ENCODE measurements at regions not wholly inside any gene's neighbourhood (a gene's known extent, or its start where the extent isn't known, plus 50 kb on each side); places are given as distances from the start of the nearest gene placed in this dataset.

DNA sequence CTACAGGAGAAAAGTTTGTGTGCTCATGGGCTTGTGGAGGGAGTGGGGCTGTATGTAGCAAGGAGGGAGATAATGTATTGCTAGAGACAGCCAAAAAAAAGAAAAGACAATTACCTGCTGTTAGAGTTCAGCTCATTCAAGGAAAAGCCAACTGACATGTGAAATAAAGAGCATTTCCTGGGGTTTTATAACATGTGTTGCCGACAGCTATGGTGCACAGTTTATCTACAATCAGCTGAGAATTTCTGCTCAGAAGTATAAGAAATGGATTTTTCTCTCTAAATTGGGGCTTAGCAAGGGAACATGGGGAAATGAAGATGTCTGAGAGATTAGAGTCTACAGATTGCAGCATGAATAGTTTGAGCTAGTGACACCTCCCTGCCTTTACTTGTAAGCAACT, 674.1 kb downstream of the SUCLG1 start:
- no peak for DNase-seq (ENCODE audit: low spot score)
- no peak for ATAC-seq

DNA sequence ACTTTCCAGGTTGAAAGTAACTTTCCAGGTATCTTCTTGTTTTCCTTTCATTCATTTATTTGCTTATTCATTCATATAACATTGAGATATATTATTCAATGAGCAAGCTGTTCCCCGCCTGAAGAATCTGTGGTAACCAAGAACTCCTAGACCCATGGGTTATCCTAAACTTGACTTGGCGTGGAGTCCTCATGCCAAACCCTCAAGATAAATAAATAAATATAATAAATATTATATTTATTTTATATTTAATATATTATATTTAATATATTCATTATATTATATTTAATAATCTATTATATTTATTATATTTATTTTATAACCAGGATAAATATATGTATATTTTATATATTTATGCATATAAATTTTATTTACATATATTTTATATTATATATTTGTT, 674.8 kb downstream of the SUCLG1 start:
- intact Hi-C loops (cut with DNase I) = no loop called here
- DNase-seq (ENCODE audit: low spot score) (no peak), ATAC-seq (no peak)

More for the DNA sequence above, 674.1 kb downstream of the SUCLG1 start:
- intact Hi-C loops (cut with DNase I) = no loop called here

DNA sequence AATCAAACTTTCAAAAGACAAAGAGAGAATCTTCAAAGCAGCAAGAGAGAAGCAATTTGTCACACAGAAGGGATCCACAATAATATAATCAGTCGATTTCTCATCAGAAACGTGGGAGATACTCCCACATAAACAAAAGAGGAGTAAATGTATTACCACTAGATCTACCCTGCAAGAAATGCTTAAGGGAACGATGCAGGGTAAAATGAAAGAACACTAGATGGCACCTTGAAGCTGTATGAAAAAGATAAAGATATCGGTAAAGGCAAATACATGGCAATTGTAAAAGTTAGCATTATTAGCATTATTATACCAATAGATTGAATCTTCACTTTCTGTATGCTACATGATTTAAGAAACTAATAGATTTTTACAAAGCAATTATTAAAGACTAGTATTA, 677.0 kb downstream of the SUCLG1 start:
- no peak for ATAC-seq
- intact Hi-C loops (cut with DNase I) = no loop called here
- no peak for DNase-seq (ENCODE audit: low spot score)

DNA sequence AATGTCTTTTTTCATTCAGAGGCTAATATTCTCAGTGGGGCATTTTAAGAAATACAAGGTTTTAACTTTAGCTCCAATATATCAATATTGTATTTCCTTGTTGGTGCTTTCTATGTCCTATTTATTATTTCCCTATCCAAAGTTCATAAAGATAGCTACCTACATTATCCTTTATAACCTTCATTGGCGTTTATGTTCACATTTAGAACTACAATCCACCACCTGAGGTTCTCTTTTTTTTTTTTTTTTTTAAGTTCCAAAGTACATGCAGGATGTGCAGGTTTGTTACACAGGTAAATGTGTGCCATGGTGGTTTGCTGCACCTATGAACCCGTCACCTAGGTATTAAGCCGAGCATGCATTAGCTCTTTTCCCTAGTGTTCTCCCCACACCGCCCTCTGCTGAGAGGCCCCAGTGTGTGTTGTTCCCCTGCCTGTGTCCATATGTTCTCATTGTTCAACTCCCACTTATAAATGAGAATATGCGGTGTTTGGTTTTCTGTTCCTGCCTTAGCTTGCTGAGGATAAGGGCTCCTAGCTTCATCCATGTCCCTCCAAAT, 694.6 kb downstream of the SUCLG1 start:
- no peak for ATAC-seq
- DNase-seq (ENCODE audit: low spot score) = no peak
- intact Hi-C loops (cut with DNase I) = no loop called here

DNA sequence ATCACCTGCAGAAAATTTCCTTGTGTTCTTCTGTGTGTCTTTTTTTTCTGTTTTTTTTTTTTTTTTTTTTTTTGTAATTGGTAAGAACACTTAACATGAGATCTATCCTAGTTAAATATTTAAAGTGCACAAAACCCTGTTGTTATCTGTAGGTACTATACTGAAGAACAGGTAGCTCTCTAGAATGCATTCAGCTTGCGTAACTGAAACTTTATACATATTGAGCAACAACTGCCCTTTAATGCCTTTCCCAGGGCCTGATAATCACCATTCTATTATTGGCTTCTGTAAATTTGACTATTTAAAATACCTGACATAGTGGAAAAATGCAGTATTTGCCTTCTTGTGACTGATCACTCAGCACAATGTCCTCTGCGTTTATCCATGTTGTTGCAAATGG, 701.8 kb downstream of the SUCLG1 start:
- ATAC-seq (no peak), DNase-seq (ENCODE audit: low spot score) (no peak)
- intact Hi-C loops (cut with DNase I) = no loop called here

DNA sequence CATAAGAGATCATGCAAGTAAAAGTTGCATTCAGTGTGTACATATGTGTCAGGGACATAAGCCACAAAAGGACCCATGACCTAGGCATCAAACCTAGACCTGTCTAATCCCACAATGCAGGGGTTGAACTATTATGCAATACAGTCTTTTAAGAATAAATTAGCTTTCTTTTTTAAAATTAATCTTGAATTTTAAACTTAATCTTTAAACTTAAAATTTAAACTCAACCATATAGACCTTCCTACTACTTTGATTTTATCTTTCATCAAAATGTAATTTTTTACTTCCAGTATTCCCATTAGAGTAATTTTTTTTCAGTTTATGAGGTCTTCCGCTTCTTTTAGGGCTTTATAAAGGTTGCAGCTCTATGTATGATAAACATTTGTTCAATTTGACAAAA, 702.9 kb downstream of the SUCLG1 start:
- ATAC-seq = no peak
- DNase-seq (ENCODE audit: low spot score) = no peak
- intact Hi-C loops (cut with DNase I) = no loop called here

DNA sequence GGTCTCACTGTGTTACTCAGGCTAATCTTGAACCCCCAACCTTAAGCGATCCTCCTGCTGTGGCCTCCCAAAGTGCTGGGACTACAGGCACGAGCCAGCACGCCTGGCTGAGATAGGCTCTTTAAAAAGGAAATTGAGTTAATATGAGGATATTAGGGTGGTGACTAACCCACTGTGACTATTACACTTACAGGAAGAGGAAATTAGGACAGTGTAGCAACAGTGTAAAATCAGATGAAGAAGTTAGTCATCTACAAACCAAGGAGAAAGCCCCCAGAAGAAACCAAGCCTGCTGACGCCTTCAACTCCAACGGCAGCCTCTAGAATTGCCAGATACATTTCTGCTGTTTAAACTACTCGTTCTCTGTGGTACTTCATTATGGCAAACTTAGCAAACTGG, 711.9 kb downstream of the SUCLG1 start:
- DNase-seq (ENCODE audit: low spot score) (no peak), ATAC-seq (no peak)
- intact Hi-C loops (cut with DNase I) = no loop called here

DNA sequence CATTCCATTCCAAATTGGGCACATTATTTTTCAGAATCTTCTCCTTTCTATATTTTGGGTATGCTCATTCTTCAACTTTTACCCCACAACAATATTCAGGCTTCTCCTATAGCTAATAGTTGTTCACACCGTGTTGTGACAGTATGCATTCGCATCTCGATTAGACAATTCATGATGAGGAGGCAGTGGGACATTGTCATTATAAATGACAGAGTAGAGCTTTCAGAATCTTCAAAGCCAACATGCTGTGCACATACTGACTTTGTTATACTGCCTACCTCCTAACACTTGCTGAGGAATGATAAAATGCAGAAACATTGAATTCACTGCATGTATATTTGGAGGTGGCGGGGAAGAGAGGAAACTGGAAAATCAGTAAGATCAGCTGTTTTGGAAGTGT, 714.2 kb downstream of the SUCLG1 start:
- ATAC-seq (no peak), DNase-seq (ENCODE audit: low spot score) (no peak)
- intact Hi-C loops (cut with DNase I) = no loop called here

DNA sequence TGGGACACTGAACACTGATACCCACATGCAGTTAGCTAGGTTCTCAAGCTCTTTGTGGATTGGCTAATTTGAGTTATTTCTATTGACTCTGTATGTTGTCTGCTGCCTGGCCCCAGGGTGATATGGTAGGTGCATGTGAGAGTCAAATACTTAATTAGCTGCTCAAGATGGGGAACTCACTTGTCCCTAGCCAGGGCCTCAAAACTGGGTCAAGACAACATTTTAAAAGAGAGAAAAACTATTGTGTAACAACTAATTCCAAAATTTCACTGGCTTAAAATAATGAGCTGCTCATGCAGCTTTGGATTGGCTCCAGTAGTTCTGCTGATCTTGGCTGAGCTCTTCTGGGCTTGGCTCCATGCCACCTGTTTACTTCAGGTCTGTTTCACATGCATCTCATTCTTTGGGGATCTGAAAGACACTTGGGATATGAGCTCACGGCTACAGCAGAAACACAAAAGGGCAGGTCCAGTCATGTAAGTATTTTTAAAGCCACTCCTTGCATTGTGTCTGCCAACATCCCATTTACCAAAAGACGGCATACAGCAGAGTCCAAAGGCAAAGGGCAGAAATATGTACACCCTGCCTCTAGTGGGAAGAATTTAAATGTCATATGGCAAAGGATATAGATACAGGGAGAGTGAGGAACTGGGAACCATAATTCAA, 716.8 kb downstream of the SUCLG1 start:
- ATAC-seq = peak; percentile 93
- intact Hi-C loops (cut with DNase I) = no loop called here
- DNase-seq (ENCODE audit: low spot score) = peak; percentile 76

DNA sequence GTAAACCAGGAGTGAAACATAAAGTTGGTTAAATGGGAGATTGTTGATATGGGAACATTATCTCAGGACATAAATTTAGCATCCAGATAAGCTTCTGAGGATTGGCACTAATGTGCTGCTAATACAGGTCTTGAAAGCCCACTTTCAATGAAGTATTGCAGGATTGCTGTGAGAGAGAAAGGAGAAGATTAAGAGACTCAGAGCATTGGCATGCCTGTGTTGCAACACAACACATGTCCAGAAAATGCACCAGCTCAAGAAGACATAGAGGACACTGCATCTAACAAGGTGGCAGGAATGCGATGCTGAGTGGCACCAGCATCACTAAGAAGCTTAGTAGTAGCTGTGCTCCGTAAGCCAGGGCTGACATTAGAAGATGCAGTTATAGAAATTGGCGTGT, 728.9 kb downstream of the SUCLG1 start:
- ATAC-seq (no peak), DNase-seq (ENCODE audit: low spot score) (no peak)
- intact Hi-C loops (cut with DNase I) = no loop called here

DNA sequence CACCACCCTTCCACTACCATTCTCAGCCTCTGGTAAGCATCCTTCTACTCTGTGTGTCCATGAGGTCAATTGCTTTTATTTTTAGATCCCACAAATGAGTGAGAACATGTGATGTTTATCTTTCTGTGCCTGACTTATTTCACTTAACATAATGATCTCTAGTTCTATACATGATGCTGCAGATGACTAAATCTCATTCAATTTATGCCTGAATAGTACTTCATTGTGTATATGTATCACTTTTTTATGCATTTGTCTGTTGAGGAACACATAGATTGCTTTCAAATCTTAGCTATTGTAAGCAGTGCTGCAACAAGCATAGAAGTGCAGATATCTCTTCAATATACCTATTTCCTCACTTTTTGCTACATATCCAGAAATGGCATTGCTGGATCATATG, 733.3 kb downstream of the SUCLG1 start:
- ATAC-seq (no peak), DNase-seq (ENCODE audit: low spot score) (no peak)
- intact Hi-C loops (cut with DNase I) = no loop called here

DNA sequence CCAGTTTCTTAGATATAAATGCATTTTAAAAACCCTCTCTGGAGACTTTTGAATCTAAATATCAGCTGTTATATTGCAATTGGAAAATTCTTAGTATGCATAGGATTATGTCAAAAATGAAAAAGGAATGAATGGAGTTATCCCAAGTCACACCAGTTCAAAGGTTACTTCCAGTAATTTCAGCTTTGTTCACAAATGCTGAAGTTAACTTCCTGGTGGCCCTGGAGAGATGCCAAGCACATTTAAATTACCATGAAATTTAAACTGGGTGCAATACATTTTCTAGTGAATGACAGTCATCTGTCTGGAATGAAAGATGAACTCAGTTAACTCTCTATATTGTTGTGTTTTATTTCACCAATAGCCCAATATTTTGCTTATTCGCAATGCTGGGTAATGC, 753.9 kb downstream of the SUCLG1 start:
- ATAC-seq (no peak), DNase-seq (ENCODE audit: low spot score) (no peak)
- intact Hi-C loops (cut with DNase I) = no loop called here

DNA sequence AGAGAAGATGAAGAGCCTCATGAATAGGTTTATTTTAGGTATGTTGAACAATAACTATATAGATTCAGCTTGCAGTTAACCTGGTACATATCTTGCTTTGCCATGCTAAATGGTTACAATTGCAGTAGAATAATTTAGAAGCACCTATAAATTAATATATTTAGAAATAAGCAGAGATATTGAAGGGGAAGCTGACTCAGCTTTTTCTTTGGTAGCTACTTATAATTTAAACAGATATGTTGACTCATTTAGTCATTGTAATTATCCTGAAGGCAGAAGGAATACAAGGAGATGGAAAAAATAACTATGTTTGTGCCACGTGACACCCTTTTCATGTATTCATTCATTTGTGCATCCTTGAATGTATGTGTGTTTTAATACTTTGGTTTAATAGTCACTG, 755.5 kb downstream of the SUCLG1 start:
- ATAC-seq = no peak
- intact Hi-C loops (cut with DNase I) = no loop called here
- no peak for DNase-seq (ENCODE audit: low spot score)

DNA sequence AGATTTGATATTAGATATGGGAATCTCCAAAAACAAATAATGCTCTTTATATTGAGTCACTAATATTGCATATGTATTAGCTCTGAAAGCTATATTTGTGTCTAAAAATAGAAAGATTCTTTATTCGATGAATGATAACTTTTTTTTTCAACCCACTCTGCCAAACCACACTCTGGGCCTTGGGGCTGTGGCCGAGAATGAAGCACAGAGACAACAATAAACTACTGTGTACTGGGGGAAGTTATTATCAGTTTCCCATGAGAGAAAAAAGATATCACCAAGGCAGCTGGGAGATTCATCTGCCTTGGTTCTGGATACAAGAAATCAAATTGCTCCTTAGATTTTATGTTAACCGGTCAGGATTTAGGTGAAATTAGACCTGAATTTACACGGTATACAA, 762.2 kb downstream of the SUCLG1 start:
- peak; percentile 55 for ATAC-seq
- DNase-seq (ENCODE audit: low spot score) = no peak
- intact Hi-C loops (cut with DNase I) = no loop called here

DNA sequence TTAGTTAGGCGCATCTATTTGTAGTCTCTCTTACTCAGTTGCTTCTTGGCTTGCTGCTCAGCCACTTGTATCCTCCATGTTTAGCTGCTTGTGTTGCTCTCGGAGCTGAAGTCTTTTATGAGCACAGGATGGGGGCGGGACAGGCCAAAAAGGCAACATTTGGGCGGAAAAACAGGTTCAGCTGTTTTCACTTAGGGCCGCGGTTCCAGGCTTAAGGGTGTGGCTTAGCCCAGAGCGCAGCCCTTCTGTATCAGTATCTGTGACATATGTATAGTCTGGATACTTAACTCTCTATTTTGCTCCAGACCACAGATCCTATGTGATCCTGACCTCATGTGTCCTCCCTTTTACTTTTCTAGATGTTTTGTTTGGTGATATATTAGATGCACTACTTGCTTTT, 763.5 kb downstream of the SUCLG1 start:
- intact Hi-C loops (cut with DNase I) = no loop called here
- ATAC-seq (no peak), DNase-seq (ENCODE audit: low spot score) (no peak)

DNA sequence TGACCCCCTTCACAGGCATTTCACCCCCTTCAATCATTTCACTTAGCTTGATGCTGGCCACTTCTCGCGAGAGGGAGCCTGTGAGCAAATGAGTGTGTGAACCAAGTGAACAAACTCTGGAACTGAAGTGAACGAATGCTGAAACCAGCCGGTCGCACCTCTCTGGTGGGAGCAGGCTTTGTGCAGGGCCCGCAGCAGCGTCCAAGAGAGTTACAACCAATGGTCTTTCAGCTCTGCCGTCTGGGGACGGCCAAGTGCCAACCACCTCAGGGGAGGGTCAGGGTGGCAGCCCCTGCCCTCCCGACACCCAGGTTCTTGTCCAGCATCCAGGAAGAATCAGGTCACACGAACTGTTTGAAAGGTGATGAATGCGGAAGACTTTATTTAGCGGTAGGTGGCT, 764.0 kb downstream of the SUCLG1 start:
- intact Hi-C loops (cut with DNase I) = no loop called here
- DNase-seq (ENCODE audit: low spot score) (no peak), ATAC-seq (no peak)

DNA sequence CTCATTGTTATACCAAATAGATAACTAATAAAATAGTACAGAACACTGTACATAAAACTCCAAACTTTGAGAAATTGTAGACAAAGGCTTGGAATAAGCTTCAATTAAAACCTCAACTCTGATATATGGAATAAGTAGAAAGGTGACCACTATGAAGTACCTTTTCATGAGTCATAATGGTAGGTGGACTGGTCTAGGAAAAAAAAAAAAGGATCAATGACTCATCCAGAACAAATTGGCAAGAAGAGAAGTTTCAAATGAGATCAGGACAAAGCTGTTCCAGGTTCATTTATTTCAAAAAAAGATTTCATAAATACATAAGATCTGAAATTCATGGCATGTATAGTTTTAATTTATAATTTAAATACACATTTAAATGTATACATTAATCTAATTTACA, 769.7 kb downstream of the SUCLG1 start:
- DNase-seq (ENCODE audit: low spot score) (no peak), ATAC-seq (no peak)
- intact Hi-C loops (cut with DNase I) = no loop called here

DNA sequence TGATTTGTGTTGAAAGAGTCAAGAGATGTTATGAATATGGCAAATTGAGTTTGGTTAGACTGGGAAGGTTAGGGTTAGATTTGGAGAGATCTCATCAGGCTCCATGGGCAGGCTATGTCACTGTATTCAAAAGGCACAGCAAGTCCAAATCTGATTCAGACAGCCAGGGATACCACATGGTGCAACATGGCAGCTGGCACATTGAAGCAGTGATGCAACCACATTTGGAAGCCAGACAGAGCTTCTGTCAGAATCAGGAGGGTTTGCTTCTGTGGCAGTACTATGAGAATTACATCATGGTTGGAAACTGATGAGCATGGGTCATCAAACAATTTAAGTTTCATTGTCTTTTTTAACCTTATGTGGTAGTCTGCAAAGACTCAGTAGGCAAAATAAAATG, 772.2 kb downstream of the SUCLG1 start:
- intact Hi-C loops (cut with DNase I) = no loop called here
- DNase-seq (ENCODE audit: low spot score) = no peak
- ATAC-seq = no peak

DNA sequence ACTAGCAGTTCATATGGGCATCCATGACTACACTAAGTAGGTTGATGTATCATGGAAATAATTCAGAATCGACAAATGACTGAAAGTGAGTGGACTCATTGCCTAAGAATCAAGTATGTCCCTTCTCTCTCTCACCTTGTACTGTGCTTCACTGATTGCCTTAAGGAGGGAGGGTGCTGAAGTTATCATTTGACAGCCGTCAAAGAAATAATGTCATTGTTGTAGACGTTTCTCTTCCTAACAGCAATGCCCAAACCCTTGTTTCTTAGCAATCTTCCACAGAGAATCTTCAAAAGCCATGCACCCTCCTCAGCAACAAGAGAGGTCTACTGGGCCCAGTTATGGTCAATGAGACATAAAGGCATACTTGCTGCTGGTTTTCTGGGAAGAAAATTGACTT, 785.0 kb downstream of the SUCLG1 start:
- intact Hi-C loops (cut with DNase I) = loop anchor here (10.0 kb wide), 1 partner anchor 1059 kb away; no protein-coding TSS in a partner anchor
- no peak for DNase-seq (ENCODE audit: low spot score)
- no peak for ATAC-seq

DNA sequence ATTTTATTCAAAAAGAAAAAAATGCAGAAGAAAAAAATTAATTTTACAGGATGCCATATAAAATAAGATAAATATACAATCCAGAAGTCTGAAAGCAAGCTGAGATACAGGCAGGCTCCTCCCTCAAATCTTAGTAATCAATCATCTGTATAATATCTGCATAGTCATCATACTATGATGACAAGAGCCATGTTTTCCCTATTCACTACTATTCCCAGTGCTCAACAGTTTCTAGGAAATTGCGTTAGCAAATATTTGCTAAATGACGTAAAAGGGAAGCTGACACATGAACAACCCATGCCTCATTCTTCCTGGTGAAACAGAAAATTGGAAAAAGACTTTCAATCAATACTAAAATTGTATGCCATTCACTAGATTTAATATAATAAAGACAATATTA, 793.2 kb downstream of the SUCLG1 start:
- ATAC-seq = no peak
- intact Hi-C loops (cut with DNase I) = no loop called here
- DNase-seq (ENCODE audit: low spot score) = no peak

DNA sequence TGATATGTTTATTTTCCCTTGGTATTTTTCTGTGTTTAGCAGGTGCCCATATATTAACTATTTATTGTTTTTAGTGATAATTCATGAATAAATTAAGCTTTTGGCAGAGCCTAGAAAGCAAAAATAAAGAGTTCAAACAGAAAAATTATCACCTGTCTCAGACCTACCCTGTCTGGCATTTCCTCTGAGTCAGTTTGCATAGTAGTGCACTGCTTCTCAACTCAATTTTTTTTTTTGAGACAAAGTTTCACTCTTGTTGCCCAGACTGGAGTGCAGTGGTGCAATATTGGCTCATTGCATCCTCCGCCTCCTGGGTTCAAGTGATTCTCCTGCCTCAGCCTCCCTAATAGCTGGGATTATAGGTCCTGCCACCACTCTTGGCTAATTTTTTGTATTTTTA, 793.9 kb downstream of the SUCLG1 start:
- intact Hi-C loops (cut with DNase I) = no loop called here
- DNase-seq (ENCODE audit: low spot score) = no peak
- no peak for ATAC-seq
